NCI-H187 treated with DMSO at 0.1 percent for 48 hours (cell line): ENCODE measurements at regions not wholly inside any gene's neighbourhood (a gene's known extent, or its start where the extent isn't known, plus 50 kb on each side); places are given as distances from the start of the nearest gene placed in this dataset.

ENCODE experiments used
- DNase-seq: peaks from one replicate; lab custom pipeline; 2025; lab: John Stamatoyannopoulos, UW

GRCh38 chr13:29999492-30000369 lies 149.3 kb upstream of the UBL3 start:
- DNase-seq: no peak

- DNase-seq: no peak
Measured at GRCh38 chr13:29996316-29996715, 145.9 kb upstream of the UBL3 start.

DNA sequence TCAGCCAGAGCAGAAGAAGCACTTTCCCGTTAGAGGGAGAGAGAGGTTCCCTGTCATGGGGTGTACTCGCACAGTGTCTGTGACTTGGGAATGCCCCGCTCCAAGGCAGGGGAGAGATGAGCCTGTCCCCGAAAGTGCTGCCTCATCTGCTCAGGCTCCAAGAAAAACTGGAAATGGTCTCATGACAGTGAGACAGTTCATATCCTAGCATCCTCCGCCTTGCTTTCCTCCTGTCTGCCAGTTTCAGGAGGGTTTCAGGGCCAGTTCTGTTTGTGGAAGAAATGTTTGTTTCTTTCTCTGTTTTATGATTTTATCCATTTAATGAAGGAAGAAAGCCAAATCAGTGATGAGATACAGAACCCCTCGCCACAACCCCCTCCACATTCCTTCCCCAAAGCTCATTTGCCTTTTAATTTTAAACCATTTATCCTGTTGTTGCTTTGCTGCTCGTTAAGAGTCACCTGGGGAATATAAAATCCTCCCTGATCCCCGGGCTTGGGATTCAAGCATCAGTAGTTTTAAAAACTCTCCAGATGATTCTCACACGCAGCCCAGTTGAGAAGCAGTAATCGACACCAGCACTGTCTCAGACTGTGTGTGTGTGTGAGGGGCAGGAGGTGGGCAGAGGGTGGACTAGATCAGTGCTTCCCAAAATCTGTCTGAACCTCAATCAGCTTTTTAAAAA lies 144.6 kb upstream of the UBL3 start:
- DNase-seq: no peak

DNA sequence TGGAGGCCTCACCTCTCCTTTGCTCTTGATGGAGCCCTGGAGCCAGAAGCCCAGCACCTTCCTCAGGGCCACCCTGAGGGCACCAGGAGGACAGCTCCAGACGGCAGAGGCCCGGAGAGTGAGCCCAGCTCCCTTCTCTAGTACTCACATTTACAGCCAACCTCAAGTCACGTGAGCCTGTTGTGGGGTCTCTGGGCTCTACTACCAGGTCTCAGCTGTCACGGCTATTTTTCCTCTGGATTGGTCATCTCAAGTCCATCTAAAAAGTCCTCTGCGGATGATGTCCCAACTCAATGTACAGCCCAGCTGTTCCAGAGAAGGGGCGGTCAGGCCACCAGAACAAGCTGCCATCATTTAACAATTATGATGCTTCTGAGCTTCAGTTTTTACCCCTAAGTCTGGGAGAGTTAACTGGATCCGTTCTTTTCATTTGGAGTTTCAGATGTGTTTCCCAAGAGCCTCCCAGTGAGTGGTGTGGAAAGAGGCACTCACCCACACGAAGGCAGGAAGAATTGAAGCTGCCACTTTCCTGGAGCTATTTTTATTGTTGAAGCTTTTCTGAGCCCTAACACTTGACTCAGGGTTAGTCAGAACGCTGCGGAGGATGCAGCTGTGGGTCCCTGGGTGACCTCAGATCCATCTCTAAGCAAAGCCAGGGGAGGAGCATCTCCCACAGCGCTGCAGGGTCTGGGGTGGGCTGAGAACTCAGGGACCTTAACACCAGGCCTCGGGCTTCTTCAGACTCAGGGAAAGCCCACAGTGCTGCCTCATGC lies 143.5 kb upstream of the UBL3 start:
- DNase-seq: no peak

DNA sequence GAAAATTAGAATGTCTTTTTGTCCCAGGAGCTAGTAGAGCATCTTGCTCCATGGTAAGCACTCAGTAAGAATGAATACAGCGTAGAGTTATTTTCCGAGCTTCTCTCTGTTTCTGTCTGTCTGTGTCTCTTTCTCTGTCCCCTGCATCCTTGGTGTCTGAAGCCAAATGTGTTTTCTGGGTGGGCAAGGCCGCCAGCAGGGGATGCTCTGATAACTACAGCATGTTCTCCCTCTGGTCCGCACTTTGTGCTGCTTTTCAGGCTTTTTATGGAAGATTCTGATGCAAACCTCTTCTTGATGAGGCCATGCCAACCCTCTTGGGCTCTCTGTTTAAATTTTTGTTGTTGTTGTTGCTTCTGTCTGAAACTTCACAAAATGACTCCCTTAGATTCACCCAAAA lies 142.8 kb upstream of the UBL3 start:
- DNase-seq: no peak

DNA sequence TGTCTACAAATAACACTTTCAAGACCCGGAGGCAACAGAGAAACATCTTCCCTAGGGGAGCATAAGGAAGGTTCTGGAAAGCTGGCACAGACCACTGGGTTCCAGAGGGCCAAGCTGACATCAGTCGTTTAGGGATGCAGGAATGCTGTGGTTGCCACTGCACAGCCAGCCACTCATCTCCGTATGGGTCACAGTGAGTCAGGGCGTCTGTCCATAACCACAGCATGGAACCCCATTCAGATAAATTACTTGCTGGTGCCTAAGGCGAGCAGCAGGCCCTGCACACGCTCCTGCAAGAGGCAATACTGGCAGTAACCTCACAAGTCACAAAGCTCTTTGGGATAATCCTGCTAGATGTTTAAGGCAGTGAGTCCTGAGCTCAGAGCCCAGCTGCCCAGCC lies 140.9 kb upstream of the UBL3 start:
- DNase-seq: no peak

DNA sequence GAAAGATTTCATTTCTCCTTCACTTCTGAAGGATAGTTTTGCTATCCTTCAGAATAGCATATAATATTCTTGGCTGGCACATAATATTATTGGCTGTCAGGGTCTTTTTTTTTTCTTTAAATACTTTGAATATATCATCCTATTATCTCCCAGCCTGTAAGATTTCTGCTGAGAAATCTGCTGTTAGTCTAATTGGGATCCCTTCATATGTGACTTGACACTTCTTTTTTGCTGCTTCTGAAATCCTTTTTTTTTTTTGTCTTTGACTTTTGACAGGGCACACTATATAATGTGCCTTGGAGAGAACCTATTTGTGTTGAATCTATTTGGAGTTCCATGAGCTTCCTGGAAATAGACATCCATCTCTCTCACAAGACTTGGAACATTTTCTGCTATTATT lies 136.9 kb upstream of the UBL3 start:
- no peak for DNase-seq

GRCh38 chr13:29980339-29980738 lies 129.9 kb upstream of the UBL3 start:
- no peak for DNase-seq

DNA sequence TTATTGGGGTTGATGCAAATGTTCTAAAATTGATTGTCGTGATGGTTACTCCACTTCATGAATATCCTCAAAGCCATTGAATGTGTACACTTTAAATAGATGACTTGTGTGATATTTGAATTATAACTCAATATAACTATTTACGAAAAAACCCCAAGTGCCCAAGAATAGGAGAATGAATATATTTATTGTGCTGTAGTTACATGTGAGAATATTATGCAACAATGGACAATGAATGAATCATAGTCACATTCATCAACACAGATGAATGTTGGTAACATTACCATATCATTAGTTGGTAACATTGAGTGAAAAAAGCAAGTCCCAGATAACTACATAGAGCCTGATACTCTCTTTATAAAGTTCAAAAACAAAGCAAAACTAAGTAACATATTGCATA lies 127.8 kb upstream of the UBL3 start:
- DNase-seq: no peak

DNA sequence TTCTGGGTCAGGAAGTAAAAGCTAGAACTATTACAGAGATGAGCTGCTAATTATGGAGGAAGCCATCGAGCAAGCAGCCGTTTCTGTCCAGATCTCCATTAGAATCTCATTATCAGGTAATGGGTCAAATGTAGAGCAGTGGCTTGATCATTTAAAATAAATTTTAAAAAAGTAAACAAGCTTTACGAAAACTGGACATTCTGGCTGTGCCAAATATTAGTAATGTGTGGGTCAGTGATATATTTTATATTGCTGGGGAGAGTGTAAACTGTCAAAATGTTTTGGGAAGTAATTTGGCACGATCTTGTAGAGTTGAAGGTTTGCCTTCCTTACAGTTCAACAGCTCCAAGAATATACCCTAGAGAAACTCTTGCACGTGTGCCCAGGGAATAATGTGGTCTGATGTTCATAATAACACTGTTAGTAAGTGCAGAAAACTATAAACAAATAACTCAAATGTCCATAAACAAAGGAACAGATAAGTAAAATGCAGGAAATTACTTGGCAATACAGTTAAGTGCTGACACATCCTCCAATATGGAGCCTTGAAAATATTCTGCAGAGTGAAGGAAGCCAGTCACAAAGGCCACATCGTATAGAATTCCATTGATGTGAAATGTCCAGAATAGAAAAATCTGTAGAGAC lies 127.2 kb upstream of the UBL3 start:
- DNase-seq: no peak

- DNase-seq: no peak
Measured at GRCh38 chr13:29976535-29976934, 126.1 kb upstream of the UBL3 start.

DNA sequence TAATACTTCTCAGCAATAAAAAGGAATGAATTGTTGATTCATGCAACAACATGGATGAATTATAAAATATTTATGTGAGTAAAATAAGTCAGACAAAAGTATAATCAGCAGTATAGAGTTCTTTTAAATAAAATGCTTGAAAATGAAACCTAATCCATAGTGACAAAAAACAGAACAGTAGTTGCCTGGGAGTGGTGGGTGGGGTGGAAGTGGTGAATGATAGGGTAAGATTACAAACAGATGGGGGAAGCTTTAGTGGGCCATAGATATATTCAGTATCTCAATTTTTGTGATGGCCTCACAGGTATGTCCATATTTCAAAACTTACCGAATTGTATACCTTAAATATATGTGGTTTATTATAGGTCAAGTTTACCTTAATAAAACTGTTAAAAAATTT lies 124.9 kb upstream of the UBL3 start:
- DNase-seq: no peak

- DNase-seq: no peak
Measured at GRCh38 chr13:29969286-29969685, 118.9 kb upstream of the UBL3 start.

- no peak for DNase-seq
Measured at GRCh38 chr13:29964181-29964845, 113.9 kb upstream of the UBL3 start.

DNA sequence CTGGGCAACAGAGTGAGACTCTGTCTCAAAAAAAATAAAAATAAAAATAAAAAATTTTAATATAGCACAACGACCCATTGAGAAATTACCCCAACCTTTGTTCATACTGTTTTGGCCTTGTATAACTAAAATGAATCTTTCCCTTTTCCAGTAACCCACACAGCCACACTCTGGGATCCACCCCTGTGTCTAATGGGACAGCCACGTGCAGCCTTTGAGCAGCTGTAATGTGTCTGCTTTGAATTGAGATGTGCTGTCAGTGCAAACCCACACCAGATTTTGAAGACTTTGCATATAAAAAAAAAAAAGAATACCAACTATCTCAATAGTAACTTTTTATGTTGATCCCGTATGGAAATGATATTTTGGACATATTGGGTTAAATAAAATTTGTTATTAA lies 112.7 kb upstream of the UBL3 start:
- DNase-seq: no peak

DNA sequence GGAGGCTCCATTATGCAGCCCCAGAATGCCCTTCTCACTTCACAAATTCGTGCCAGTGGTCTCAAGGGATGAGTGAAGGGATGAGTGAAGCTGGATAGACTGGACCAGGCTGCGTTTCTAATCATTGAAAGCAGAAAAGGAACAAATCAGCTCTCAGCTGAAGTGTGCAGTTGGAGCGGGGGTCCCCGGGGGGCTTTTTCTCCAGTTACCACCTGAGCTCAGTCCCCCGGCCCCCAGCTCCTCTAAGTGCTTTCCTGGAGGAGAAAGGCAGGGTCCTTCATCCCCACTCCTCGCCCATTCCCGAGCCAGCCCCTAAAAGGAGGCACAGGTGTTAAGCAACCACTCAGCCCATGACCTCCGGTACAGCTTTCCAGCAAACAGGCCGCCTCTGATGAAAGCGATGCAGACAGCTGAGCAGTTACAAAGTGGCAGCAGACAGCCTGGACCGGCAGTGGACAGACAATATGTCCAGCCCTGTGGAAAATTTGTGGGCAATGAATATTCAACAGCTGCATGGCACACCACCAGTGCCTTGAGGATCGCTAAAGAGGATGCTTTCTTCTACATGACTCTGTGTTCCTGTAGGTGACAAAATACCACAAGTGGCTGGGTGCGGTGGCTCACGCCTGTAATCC lies 110.7 kb upstream of the UBL3 start:
- DNase-seq: no peak

GRCh38 chr13:29959603-29960002 lies 109.2 kb upstream of the UBL3 start:
- no peak for DNase-seq

DNA sequence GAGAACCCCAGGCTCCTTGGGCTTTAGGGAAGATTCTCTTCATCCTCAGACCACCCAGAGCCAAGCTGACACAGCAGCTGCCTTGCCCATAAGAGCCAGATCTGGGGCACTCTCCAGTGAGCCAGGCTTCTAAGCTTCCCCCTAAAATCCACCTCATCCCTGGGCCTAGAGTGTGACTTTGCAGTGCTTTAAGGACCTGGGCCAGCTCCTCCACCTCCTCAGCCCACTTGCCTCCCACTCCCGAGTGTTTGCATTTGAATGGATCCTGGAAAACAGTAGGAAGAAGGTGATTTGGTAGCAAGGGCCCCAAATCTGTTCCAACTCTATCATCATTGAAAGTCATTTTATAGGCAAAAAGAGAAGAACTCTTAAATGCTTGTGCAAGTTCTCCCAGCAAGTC lies 108.7 kb upstream of the UBL3 start:
- no peak for DNase-seq

DNA sequence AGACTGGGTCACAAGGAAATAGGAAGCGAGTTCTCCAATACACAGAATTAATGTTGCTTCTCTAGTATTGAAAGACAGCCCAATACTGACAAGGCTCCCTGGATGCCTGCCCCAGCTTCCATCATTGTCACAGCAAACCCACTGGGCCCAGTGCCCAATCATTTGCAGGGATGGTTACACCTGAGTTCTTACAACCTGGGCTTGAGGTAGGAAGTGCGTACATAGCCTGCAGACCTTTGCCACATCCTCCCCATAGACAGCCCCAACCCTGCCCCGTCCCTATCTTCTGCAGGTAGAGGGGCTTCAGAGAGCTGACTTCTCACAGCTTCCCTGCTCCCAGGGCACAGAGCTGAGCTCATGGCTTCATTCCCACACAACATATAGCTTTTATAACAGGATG lies 108.1 kb upstream of the UBL3 start:
- DNase-seq: no peak

DNA sequence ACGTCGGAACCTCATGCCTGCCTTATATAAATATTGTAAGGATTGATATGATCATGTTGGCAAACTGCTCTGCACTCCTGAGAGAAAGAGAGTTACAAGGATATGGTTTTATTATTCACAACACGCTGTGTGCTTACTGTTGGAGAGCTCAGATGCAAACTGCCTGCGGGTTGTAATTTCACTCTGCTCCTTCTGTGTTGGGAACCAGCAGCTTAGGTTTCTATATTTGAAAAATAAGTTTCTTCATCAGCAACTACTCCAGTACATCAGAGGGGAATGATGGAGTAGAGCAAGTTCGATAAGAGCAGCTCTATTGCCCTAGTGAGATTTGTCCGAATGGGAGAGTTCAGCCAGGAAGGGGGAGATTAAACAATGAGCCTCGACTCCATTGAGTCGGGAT lies 106.9 kb upstream of the UBL3 start:
- no peak for DNase-seq

DNA sequence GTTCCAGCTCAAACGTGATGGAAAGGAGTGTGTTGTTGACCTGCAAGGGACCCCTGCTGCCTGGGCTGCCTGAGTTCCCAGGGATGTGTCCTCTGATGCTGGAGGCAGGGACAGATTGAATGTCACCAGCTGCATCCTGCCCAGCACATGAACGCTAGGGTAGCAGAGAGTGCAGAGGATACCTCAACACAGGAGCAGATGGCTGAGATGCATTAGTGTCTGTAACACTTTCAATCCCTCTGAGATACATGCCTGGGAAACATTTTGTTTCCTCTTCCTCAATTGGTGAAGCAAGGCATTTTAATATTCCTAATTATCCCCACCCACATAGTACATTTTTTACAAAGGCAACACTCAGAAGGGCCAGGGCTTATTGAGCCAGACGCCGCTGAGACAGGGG lies 106.4 kb upstream of the UBL3 start:
- no peak for DNase-seq
